ENCODE measurements at regions not wholly inside any gene's neighbourhood (a gene's known extent, or its start where the extent isn't known, plus 50 kb on each side); places are given as distances from the start of the nearest gene placed in this dataset.

- Histone ChIP-seq H2AK5ac (ENCODE audit: low read depth, low read length) (no peak overlapping the region), H2AK9ac (replicated peaks; ENCODE audit: low read depth, low read length, poor library complexity) (no peak overlapping the region), H3K9me1 (ENCODE audit: insufficient read depth, low read length) (no peaks in the 10 kb centered on the region), H2BK120ac (ENCODE audit: low read depth, low read length) (no peak overlapping the region), H2BK15ac (ENCODE audit: low read depth, low read length) (no peak overlapping the region), H3K9me3 (ENCODE audit: control insufficient read depth, insufficient read depth, low read length) (peaks cover 9% of the 10 kb centered on the region), H3K9ac (ENCODE audit: low read depth, low read length) (no peak overlapping the region), H4K20me1 (ENCODE audit: insufficient read depth, low read length) (no peaks in the 10 kb centered on the region), H3K36me3 (ENCODE audit: control insufficient read depth, insufficient read depth, low read length) (no peaks in the 10 kb centered on the region), H4K5ac (ENCODE audit: low read depth, low read length) (no peak overlapping the region), H4K91ac (ENCODE audit: insufficient read depth, low read depth, low read length) (no peak overlapping the region), H3K14ac (replicated peaks; ENCODE audit: low read depth, low read length) (no peak overlapping the region), H4K8ac (ENCODE audit: low read depth in 2 of 2, low read length in 2 of 2) (no peak overlapping the region), H3K27ac (ENCODE audit: insufficient read depth, low read length) (no peak overlapping the region), H3K4me2 (ENCODE audit: low read depth, low read length) (no peak overlapping the region), H3K4me3 (ENCODE audit: insufficient read depth, low read depth, low read length) (no peak overlapping the region), H2BK5ac (ENCODE audit: low read depth, low read length, poor library complexity, severe bottlenecking) (no peak overlapping the region), H3K27me3 (ENCODE audit: control insufficient read depth, insufficient read depth, low read length) (no peaks in the 10 kb centered on the region), H3K79me1 (ENCODE audit: low read depth in 1 of 2, low read length in 2 of 2) (no peaks in the 10 kb centered on the region), H3K4ac (ENCODE audit: low read depth, low read length) (no peak overlapping the region), H3K56ac (ENCODE audit: extremely low read depth, insufficient read depth, low read length) (no peak overlapping the region), H2BK20ac (ENCODE audit: low read depth, low read length) (no peak overlapping the region), H3K4me1 (ENCODE audit: control insufficient read depth, insufficient read depth, low read length) (no peaks in the 10 kb centered on the region), H3K23ac (ENCODE audit: low read depth, low read length) (no peak overlapping the region), H2AFZ (replicated peaks; ENCODE audit: low read length, poor library complexity) (no peak overlapping the region), H3K18ac (ENCODE audit: low read depth, low read length) (no peak overlapping the region)
- in situ Hi-C loops (cut with MboI; ENCODE audit: low sequenced_read_pairs) (no loop called here), dilution Hi-C loops (cut with HindIII; ENCODE audit: low sequenced_read_pairs, unreplicated experiment) (no loop called here), intact Hi-C loops (cut with micrococcal nuclease) (no loop called here)
- no TSS peak for BruUV-seq (replicated peaks)
- TF ChIP-seq RAD21 (IDR thresholded peaks at IDR 0.05; ENCODE audit: low read length) (no peak), MAFK (IDR thresholded peaks at IDR 0.05; ENCODE audit: low read depth, low read length) (peak; percentile 80), MXI1 (IDR thresholded peaks at IDR 0.05; ENCODE audit: borderline replicate concordance, low read depth, low read length) (no peak), CTCF (conservative IDR thresholded peaks at IDR 0.05; ENCODE audit: low read depth, low read length) (no peak)
- POLR2A ChIA-PET (ENCODE audit: unreplicated experiment), result no interaction called here
- CTCF ChIA-PET, result no interaction called here
- DNase-seq (no peak), ATAC-seq (ENCODE audit: low read depth) (no peak)
These were observed 278.1 kb upstream of the CADM2 start for GRCh38 chr3:84680700-84681099.

Measured in IMR-90 (cell line).